RWPE1 (cell line): ENCODE measurements at regions not wholly inside any gene's neighbourhood (a gene's known extent, or its start where the extent isn't known, plus 50 kb on each side); places are given as distances from the start of the nearest gene placed in this dataset.

Source experiments
- CTCF ChIA-PET: fragments of 350-600 bp; sonication (Branson Sonifier 250); formaldehyde crosslinking; extraction: SDS; loops from one replicate; lab custom pipeline; 2021; lab: Yijun Ruan, JAX
- POLR2A ChIA-PET: fragments of 400-600 bp; formaldehyde crosslinking; extraction: SDS; loops from one replicate; lab custom pipeline; 2020; ENCODE audit warnings: antibody characterized with exemption; ENCODE audit not compliant: low non-redundant PET; lab: Yijun Ruan, JAX
- DNase-seq: peaks from one replicate; pipeline ENCODE4 v3.0.0; 2012; ENCODE audit warnings: low spot score
- H3K27ac ChIP-seq: fragments of 450-650 bp; 2 replicates; pipeline ENCODE4 v1.5.1; 2017
- TF ChIP-seq, protein P1 (sequence below): fragments of 450-650 bp; conservative IDR thresholded peaks from 2 replicates; pipeline ENCODE4 v1.5.1; 2017; ENCODE audit warnings: low read depth, mild to moderate bottlenecking

DNA sequence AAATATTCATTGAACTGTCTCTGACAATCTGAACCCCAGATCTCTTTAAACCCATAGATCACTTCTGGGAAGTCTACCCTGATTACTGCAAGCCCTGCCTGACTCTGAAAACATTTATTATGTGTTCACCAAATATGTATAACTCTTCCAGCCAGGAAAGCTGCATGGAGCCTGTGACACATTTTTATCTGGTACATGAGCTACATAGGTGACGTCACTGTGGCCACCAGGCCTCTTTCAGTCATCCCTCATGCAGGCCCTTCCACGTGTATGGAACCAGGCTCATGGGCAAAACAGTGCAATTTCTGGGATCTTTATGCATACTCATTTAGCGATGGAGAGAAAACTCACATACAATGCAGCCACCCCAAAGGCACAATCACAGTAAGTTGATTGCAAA lies 133.9 kb upstream of the NUPR2 start:
- H3K27ac ChIP-seq: no peak overlapping the region
- CTCF ChIA-PET: no interaction called here
- TF ChIP-seq, protein P1, sequence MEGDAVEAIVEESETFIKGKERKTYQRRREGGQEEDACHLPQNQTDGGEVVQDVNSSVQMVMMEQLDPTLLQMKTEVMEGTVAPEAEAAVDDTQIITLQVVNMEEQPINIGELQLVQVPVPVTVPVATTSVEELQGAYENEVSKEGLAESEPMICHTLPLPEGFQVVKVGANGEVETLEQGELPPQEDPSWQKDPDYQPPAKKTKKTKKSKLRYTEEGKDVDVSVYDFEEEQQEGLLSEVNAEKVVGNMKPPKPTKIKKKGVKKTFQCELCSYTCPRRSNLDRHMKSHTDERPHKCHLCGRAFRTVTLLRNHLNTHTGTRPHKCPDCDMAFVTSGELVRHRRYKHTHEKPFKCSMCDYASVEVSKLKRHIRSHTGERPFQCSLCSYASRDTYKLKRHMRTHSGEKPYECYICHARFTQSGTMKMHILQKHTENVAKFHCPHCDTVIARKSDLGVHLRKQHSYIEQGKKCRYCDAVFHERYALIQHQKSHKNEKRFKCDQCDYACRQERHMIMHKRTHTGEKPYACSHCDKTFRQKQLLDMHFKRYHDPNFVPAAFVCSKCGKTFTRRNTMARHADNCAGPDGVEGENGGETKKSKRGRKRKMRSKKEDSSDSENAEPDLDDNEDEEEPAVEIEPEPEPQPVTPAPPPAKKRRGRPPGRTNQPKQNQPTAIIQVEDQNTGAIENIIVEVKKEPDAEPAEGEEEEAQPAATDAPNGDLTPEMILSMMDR: no peak
- POLR2A ChIA-PET: no interaction called here
- DNase-seq: no peak

DNA sequence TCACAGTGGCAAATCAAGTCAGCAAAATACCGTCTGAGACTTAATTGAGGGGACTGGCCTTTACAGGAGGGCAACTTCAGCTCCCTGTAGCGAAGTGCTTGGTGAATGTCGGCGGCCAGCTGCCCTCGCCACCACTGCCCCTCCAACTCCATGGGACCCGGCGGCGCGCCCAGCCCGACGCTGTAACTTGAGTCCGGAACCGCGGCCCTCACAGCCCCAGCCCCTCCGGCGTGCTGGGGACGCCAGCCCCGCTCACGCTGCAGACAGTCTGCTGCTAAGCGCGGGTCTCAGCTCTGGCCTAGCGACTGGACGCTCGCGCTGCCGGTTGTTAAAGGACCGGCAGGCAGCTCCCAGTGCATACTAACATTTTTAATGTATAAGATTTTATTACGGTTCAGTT lies 113.4 kb upstream of the NUPR2 start:
- TF ChIP-seq, protein P1: no peak
- POLR2A ChIA-PET: no interaction called here
- CTCF ChIA-PET: no interaction called here
- DNase-seq: no peak
- H3K27ac ChIP-seq: no peak overlapping the region

DNA sequence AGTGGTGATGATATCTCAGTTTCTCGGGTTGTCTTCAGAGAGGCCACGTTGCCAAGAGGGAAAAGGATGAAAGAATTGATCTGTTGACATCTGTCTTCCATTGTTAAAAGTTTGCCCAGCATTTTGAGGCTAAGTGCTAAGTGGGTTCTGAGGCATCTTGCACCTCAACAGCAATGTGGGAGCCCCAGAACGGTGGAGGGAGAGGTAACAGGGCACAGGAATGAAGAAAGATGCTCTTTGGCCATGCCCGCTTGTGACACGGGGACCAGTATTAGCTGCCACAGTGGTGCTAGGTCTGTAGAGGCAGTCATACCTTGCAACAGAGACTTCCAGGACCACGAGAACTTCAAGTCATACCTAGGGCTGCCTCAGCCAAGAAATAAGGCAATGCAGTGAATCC lies 106.6 kb upstream of the NUPR2 start:
- TF ChIP-seq, protein P1: no peak
- H3K27ac ChIP-seq: no peak overlapping the region
- ChIA-PET CTCF (no interaction called here), POLR2A (no interaction called here)
- no peak for DNase-seq

DNA sequence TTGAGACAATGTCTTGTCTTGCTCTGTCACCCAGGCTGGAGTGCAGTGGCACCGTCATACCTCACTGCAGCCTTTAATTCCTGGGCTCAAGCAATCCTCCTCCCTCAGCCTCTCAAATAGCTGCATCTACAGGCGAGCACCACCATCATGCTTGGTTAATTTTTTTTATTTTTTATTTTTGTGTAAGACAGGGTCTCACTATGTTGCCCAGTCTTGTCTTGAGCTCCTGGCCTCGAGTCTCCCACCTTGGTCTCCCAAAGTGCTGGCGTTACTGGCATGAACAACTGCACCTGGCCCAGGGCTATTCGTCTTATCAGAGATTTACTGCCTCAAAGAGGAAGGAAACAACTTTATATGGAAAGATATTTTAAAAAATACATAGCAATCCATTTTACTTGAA lies 102.8 kb upstream of the NUPR2 start:
- TF ChIP-seq, protein P1: no peak
- ChIA-PET POLR2A (no interaction called here), CTCF (no interaction called here)
- no peak overlapping the region for H3K27ac ChIP-seq
- DNase-seq: no peak

DNA sequence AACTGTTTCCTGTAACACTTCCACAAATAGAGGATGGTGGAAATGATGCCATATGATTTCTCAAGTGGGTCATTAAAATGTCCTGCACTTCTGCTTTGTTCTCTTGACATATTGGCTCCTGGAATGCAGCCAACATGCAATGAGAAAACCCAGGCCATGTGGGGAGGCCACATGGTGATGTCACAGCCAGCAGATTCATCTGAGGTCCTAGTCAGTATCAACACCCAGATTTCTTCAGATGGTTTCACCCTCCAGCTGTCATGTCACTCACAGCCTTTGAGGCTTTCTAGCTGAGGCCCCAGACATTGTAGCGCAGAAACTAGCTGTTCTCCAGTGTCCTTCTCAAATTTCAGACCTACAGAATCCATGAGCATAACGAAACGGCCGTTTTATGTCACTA lies 102.3 kb upstream of the NUPR2 start:
- H3K27ac ChIP-seq: no peak overlapping the region
- ChIA-PET POLR2A (no interaction called here), CTCF (no interaction called here)
- TF ChIP-seq, protein P1: no peak
- no peak for DNase-seq

DNA sequence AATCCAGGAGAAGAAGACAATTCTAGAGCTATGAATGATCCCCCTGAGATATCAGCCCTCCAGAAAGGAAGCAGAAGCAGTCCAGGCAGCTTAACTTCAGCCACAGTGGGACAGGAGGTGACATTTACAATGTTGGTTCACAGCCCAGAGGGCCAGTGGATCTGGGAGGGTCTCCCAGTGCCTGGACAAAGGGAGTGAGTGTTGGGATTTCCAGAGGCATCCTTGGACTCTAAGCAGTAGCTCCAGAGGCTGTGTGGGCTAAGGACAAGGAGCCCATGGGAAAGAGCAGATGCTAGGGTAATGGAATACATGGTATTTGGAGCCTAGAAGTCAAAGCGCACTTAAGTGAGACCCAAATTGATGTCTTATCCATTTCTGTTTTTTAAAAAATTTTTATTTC lies 97.4 kb upstream of the NUPR2 start:
- H3K27ac ChIP-seq: no peak overlapping the region
- POLR2A ChIA-PET: no interaction called here
- no peak for DNase-seq
- TF ChIP-seq, protein P1: no peak
- CTCF ChIA-PET: interaction anchor here (0.7 kb wide), 1 partner anchor 619 kb away, joined by 3 read pairs; no protein-coding TSS in a partner anchor

DNA sequence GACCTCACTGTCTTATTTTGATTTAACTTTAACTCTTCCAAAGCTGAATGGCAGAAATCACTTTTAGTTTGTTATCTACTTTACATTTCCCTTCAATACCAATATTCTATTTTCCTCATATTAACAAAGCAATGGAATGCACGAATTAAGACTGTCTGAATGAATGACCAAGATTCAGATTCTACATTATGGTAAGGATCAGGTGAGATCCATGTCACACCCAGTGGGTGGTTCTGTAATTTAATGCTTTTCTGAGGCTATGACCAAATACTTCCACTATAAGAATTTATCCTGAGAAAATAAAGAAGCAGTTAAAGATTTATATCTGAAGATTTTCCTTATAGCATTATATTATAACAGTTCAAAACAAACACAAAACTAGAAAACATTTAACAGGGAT lies 90.2 kb upstream of the NUPR2 start:
- ChIA-PET CTCF (no interaction called here), POLR2A (no interaction called here)
- no peak for DNase-seq
- no peak overlapping the region for H3K27ac ChIP-seq
- TF ChIP-seq, protein P1: no peak
